WTC11 (cell line): ENCODE measurements at regions not wholly inside any gene's neighbourhood (a gene's known extent, or its start where the extent isn't known, plus 50 kb on each side); places are given as distances from the start of the nearest gene placed in this dataset.
A peak's percentile ranks its signal among the peaks of the same experiment; 100 is the strongest.

Experiments
- ATAC-seq: fragments of 200-7000 bp; cut with Tn5 transposase; 2 replicates; pipeline ENCODE4 v1.10.0; 2021; ENCODE audit warnings: mild to moderate bottlenecking, moderate library complexity
- CTCF ChIA-PET: fragments of 300-600 bp; sonication (Branson Sonifier 250); formaldehyde crosslinking; loops from one replicate; lab custom pipeline; 2021; ENCODE audit warnings: antibody characterized with exemption; lab: Charles Lee
- POLR2A ChIA-PET: fragments of 350-600 bp; sonication (Branson Sonifier 250); formaldehyde crosslinking; loops from one replicate; lab custom pipeline; 2021; ENCODE audit warnings: antibody characterized with exemption; lab: Charles Lee
- DNase-seq: peaks from one replicate; pipeline ENCODE4 v3.0.0; 2021; ENCODE audit warnings: low spot score
- H3K27ac Mint-ChIP-seq: 2 replicates; pipeline ENCODE4 v1.8.0; 2021; ENCODE audit warnings: mixed read lengths
- H3K27me3 Mint-ChIP-seq: 2 replicates; pipeline ENCODE4 v1.8.0; 2021; ENCODE audit warnings: low read depth, mild to moderate bottlenecking, moderate library complexity, mixed read lengths
- H3K36me3 Mint-ChIP-seq: 2 replicates; pipeline ENCODE4 v1.8.0; 2021; ENCODE audit warnings: mixed read lengths
- H3K4me1 Mint-ChIP-seq: 2 replicates; pipeline ENCODE4 v1.8.0; 2022; ENCODE audit warnings: mixed read lengths
- H3K4me3 Mint-ChIP-seq: 2 replicates; pipeline ENCODE4 v1.8.0; 2021; ENCODE audit warnings: mild to moderate bottlenecking, moderate library complexity, mixed read lengths
- H3K9me3 Mint-ChIP-seq: 2 replicates; pipeline ENCODE4 v1.8.0; 2021; ENCODE audit warnings: mixed read lengths
- CREB1 ChIP-seq: sonication (generic); formaldehyde crosslinking; IDR thresholded peaks from 2 replicates; pipeline ENCODE4 v1.8.0; 2023; ENCODE audit warnings: mild to moderate bottlenecking, missing genetic modification reagents
- CREM ChIP-seq: sonication (generic); formaldehyde crosslinking; IDR thresholded peaks from 2 replicates; pipeline ENCODE4 v1.8.1; 2022; ENCODE audit warnings: mild to moderate bottlenecking, missing genetic modification reagents, moderate library complexity
- HMGA2 ChIP-seq: fragments of 250-450 bp; sonication (Bioruptor Pico); IDR thresholded peaks from 2 replicates; pipeline ENCODE4 v1.4.0; 2021; ENCODE audit warnings: mild to moderate bottlenecking, moderate library complexity
- IRF1 ChIP-seq: sonication (generic); formaldehyde crosslinking; IDR thresholded peaks from 2 replicates; pipeline ENCODE4 v1.8.0; 2023; ENCODE audit warnings: missing genetic modification reagents
- JAZF1 ChIP-seq: fragments of 250-450 bp; sonication (Bioruptor Pico); IDR thresholded peaks from 2 replicates; pipeline ENCODE4 v1.9.0; 2021; ENCODE audit warnings: moderate library complexity, mild to moderate bottlenecking, inconsistent platforms
- KAT7 ChIP-seq: sonication (generic); formaldehyde crosslinking; IDR thresholded peaks from 2 replicates; pipeline ENCODE4 v1.8.1; 2023; ENCODE audit warnings: missing genetic modification reagents, mild to moderate bottlenecking, borderline replicate concordance
- MLX ChIP-seq: sonication (generic); formaldehyde crosslinking; IDR thresholded peaks from 2 replicates; pipeline ENCODE4 v1.8.1; 2023; ENCODE audit warnings: mild to moderate bottlenecking, missing genetic modification reagents, moderate library complexity
- ZNF121 ChIP-seq: sonication (generic); formaldehyde crosslinking; IDR thresholded peaks from 2 replicates; pipeline ENCODE4 v1.8.0; 2023; ENCODE audit warnings: missing genetic modification reagents
- ZNF396 ChIP-seq: fragments of 250-450 bp; sonication (Bioruptor Pico); IDR thresholded peaks from 2 replicates; pipeline ENCODE4 v1.8.0; 2021; ENCODE audit warnings: mild to moderate bottlenecking, moderate library complexity, borderline replicate concordance
- ZNF416 ChIP-seq: fragments of 250-450 bp; sonication (Bioruptor Pico); IDR thresholded peaks from 2 replicates; pipeline ENCODE4 v1.9.0; 2021; ENCODE audit warnings: mild to moderate bottlenecking, inconsistent platforms
- ZNF512 ChIP-seq: sonication (generic); formaldehyde crosslinking; IDR thresholded peaks from 2 replicates; pipeline ENCODE4 v1.8.1; 2022; ENCODE audit warnings: missing genetic modification reagents, borderline replicate concordance
- TF ChIP-seq, protein P1 (sequence below): sonication (generic); formaldehyde crosslinking; IDR thresholded peaks from 2 replicates; pipeline ENCODE4 v1.8.0; 2022; ENCODE audit warnings: mild to moderate bottlenecking, missing genetic modification reagents
- TF ChIP-seq, protein P2 (sequence below): fragments of 250-450 bp; sonication (Bioruptor Pico); IDR thresholded peaks from 2 replicates; pipeline ENCODE4 v1.9.0; 2021; ENCODE audit warnings: mild to moderate bottlenecking
- TF ChIP-seq, protein P3 (sequence below): sonication (generic); formaldehyde crosslinking; IDR thresholded peaks from 2 replicates; pipeline ENCODE4 v1.8.1; 2022; ENCODE audit warnings: low read depth, mild to moderate bottlenecking, moderate library complexity, missing genetic modification reagents, borderline replicate concordance
- TF ChIP-seq, protein P4 (sequence below): sonication (generic); formaldehyde crosslinking; IDR thresholded peaks from 2 replicates; pipeline ENCODE4 v1.8.1; 2023; ENCODE audit warnings: mild to moderate bottlenecking, missing genetic modification reagents, moderate library complexity

GRCh38 chr3:26108846-26109489 lies 319.1 kb downstream of the OXSM start:
- Mint-ChIP-seq H3K27me3 (no peaks in the 10 kb centered on the region), H3K4me3 (no peak overlapping the region), H3K27ac (no peak overlapping the region), H3K4me1 (peaks cover 20% of the 10 kb centered on the region), H3K36me3 (no peaks in the 10 kb centered on the region), H3K9me3 (0 out of 2 replicates have a peak, but pooled peaks cover 5% of the 10 kb centered on the region)
- POLR2A ChIA-PET: no interaction called here
- DNase-seq (no peak), ATAC-seq (no peak)
- CTCF ChIA-PET: interaction anchor here (2.0 kb wide), 1 partner anchor 9 kb away, joined by 6 read pairs; no protein-coding TSS in a partner anchor
- TF ChIP-seq, protein P1, sequence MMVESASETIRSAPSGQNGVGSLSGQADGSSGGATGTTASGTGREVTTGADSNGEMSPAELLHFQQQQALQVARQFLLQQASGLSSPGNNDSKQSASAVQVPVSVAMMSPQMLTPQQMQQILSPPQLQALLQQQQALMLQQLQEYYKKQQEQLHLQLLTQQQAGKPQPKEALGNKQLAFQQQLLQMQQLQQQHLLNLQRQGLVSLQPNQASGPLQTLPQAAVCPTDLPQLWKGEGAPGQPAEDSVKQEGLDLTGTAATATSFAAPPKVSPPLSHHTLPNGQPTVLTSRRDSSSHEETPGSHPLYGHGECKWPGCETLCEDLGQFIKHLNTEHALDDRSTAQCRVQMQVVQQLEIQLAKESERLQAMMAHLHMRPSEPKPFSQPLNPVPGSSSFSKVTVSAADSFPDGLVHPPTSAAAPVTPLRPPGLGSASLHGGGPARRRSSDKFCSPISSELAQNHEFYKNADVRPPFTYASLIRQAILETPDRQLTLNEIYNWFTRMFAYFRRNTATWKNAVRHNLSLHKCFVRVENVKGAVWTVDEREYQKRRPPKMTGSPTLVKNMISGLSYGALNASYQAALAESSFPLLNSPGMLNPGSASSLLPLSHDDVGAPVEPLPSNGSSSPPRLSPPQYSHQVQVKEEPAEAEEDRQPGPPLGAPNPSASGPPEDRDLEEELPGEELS (CRISPR knock-in tag): no peak
- TF ChIP-seq IRF1 (CRISPR knock-in tag) (no peak), HMGA2 (CRISPR knock-in tag) (peak; percentile 97)

DNA sequence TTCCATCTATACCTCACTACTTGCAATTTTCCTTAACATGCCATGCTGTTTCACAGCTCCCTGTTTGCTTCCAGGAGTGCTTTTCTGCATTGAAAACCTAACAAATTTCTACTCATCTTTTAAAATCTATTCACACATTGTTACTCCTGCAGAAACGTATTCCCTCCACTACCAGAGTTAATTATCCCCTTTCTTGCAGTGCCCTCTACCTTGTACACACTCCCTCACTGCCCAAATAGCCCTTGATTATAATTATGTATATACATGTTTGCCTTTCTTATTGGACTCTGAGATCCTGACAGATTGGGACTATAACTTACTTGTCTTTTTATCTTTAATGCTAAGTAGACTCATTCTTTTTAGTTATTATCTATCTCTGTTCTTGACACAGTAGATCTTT lies 325.0 kb downstream of the OXSM start:
- TF ChIP-seq, protein P2, sequence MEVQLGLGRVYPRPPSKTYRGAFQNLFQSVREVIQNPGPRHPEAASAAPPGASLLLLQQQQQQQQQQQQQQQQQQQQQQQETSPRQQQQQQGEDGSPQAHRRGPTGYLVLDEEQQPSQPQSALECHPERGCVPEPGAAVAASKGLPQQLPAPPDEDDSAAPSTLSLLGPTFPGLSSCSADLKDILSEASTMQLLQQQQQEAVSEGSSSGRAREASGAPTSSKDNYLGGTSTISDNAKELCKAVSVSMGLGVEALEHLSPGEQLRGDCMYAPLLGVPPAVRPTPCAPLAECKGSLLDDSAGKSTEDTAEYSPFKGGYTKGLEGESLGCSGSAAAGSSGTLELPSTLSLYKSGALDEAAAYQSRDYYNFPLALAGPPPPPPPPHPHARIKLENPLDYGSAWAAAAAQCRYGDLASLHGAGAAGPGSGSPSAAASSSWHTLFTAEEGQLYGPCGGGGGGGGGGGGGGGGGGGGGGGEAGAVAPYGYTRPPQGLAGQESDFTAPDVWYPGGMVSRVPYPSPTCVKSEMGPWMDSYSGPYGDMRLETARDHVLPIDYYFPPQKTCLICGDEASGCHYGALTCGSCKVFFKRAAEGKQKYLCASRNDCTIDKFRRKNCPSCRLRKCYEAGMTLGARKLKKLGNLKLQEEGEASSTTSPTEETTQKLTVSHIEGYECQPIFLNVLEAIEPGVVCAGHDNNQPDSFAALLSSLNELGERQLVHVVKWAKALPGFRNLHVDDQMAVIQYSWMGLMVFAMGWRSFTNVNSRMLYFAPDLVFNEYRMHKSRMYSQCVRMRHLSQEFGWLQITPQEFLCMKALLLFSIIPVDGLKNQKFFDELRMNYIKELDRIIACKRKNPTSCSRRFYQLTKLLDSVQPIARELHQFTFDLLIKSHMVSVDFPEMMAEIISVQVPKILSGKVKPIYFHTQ: no peak
- TF ChIP-seq KAT7 (CRISPR knock-in tag) (no peak), CREM (CRISPR knock-in tag) (no peak), CREB1 (CRISPR knock-in tag) (no peak), ZNF512 (CRISPR knock-in tag) (no peak), ZNF121 (CRISPR knock-in tag) (no peak), ZNF396 (CRISPR knock-in tag) (no peak), ZNF416 (CRISPR knock-in tag) (no peak), JAZF1 (CRISPR knock-in tag) (no peak), MLX (CRISPR knock-in tag) (no peak)
- TF ChIP-seq, protein P3, sequence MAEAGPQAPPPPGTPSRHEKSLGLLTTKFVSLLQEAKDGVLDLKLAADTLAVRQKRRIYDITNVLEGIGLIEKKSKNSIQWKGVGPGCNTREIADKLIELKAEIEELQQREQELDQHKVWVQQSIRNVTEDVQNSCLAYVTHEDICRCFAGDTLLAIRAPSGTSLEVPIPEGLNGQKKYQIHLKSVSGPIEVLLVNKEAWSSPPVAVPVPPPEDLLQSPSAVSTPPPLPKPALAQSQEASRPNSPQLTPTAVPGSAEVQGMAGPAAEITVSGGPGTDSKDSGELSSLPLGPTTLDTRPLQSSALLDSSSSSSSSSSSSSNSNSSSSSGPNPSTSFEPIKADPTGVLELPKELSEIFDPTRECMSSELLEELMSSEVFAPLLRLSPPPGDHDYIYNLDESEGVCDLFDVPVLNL (CRISPR knock-in tag): no peak
- TF ChIP-seq, protein P4, sequence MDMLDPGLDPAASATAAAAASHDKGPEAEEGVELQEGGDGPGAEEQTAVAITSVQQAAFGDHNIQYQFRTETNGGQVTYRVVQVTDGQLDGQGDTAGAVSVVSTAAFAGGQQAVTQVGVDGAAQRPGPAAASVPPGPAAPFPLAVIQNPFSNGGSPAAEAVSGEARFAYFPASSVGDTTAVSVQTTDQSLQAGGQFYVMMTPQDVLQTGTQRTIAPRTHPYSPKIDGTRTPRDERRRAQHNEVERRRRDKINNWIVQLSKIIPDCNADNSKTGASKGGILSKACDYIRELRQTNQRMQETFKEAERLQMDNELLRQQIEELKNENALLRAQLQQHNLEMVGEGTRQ (CRISPR knock-in tag): no peak
- Mint-ChIP-seq H3K4me1 (peaks cover 6% of the 10 kb centered on the region; the same call in 1 of the 2 replicates), H3K27ac (no peak overlapping the region), H3K4me3 (no peak overlapping the region), H3K36me3 (no peaks in the 10 kb centered on the region), H3K27me3 (no peaks in the 10 kb centered on the region), H3K9me3 (peaks cover 4% of the 10 kb centered on the region; the same call in 1 of the 2 replicates)
- CTCF ChIA-PET: no interaction called here
- no peak for DNase-seq
- POLR2A ChIA-PET: no interaction called here
- no peak for ATAC-seq
